Epithelial cell of esophagus (primary cell): ENCODE measurements at regions not wholly inside any gene's neighbourhood (a gene's known extent, or its start where the extent isn't known, plus 50 kb on each side); places are given as distances from the start of the nearest gene placed in this dataset.

Experiments
- DNase-seq: peaks from one replicate; pipeline ENCODE4 v3.0.0; 2010; ENCODE audit warnings: low read depth
- H3K4me3 ChIP-seq: 2 replicates; pipeline ENCODE4 v1.5.1; 2011; ENCODE audit warnings: mild to moderate bottlenecking, low read length, control low read depth
- CTCF ChIP-seq: IDR thresholded peaks from 2 replicates; pipeline ENCODE4 v1.5.1; 2011; ENCODE audit warnings: low read depth, mild to moderate bottlenecking, low read length, control low read depth, inconsistent platforms; ENCODE audit not compliant: insufficient read depth; ENCODE audit errors: missing control alignments

GRCh38 chr2:147364597-147364996 lies 480.2 kb upstream of the ACVR2A start:
- H3K4me3 ChIP-seq: no peak overlapping the region
- DNase-seq: no peak
- TF ChIP-seq CTCF: no peak

GRCh38 chr2:147363181-147363580 lies 481.6 kb upstream of the ACVR2A start:
- DNase-seq: no peak
- no peak for TF ChIP-seq CTCF
- H3K4me3 ChIP-seq: no peak overlapping the region

- no peak for DNase-seq
- H3K4me3 ChIP-seq: no peak overlapping the region
- TF ChIP-seq CTCF: no peak
Measured at GRCh38 chr2:147358375-147358774, 486.5 kb upstream of the ACVR2A start.

GRCh38 chr2:147356157-147356556 lies 488.7 kb upstream of the ACVR2A start:
- no peak for TF ChIP-seq CTCF
- DNase-seq: no peak
- H3K4me3 ChIP-seq: no peak overlapping the region

GRCh38 chr2:147355706-147356105 lies 489.1 kb upstream of the ACVR2A start:
- peak; percentile 38 for DNase-seq
- TF ChIP-seq CTCF: no peak
- no peak overlapping the region for H3K4me3 ChIP-seq

- no peak overlapping the region for H3K4me3 ChIP-seq
- no peak for TF ChIP-seq CTCF
- peak; percentile 8 for DNase-seq
Measured at GRCh38 chr2:147353072-147353381, 491.8 kb upstream of the ACVR2A start.

- no peak overlapping the region for H3K4me3 ChIP-seq
- no peak for TF ChIP-seq CTCF
- DNase-seq: no peak
Measured at GRCh38 chr2:147352264-147353071, 492.4 kb upstream of the ACVR2A start.
